ENCODE measurements at regions not wholly inside any gene's neighbourhood (a gene's known extent, or its start where the extent isn't known, plus 50 kb on each side); places are given as distances from the start of the nearest gene placed in this dataset.

DNA sequence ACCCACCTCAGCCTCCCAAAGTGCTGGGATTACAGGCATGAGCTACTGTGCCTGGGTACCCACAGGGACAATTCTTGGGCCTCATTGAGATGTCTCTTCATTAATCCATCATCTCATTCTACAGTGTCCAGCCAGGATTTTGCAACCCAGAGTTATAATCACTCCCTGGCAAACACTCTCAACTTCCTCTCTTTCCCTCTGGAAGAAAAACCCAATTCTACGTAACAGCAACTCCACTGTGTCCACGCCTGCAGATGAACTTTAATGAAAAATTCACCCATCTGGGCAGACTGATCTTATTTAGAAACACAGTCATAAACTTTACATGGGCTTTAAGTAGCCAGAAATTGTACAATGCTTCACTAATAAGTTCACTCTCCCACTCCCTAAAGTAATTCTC, 90.1 kb upstream of the ABCC4 start:
- H3K18ac ChIP-seq (ENCODE audit: extremely low read depth, low read length): no peak overlapping the region
- no peaks in the 10 kb centered on the region for H3K4me1 ChIP-seq (replicated peaks in 1 of 4; ENCODE audit: control insufficient read depth in 3 of 4, insufficient read depth in 4 of 4, low read length in 3 of 4)
- no peak overlapping the region for H3K23ac ChIP-seq (ENCODE audit: insufficient read length)
- no peak overlapping the region for H2AFZ ChIP-seq (ENCODE audit: low read length)
- H3K14ac ChIP-seq (ENCODE audit: insufficient read length): no peak overlapping the region
- H3K27me3 ChIP-seq (replicated peaks in 1 of 4; ENCODE audit: control insufficient read depth in 3 of 4, extremely low read depth in 1 of 4, insufficient read depth in 3 of 4, low read length in 3 of 4): no peaks in the 10 kb centered on the region
- H3K9ac ChIP-seq (replicated peaks in 1 of 4; ENCODE audit: extremely low read depth in 1 of 4, low read depth in 3 of 4, low read length in 3 of 4): no peak overlapping the region
- no peak overlapping the region for H4K91ac ChIP-seq (replicated peaks; ENCODE audit: insufficient read length, low read length)
- H3K56ac ChIP-seq (replicated peaks; ENCODE audit: insufficient read length, low read depth, low read length): no peak overlapping the region
- H2BK20ac ChIP-seq (ENCODE audit: low read length): no peak overlapping the region
- H2AK5ac ChIP-seq (ENCODE audit: low read depth, low read length): no peak overlapping the region
- H3K4ac ChIP-seq (replicated peaks; ENCODE audit: insufficient read length, low read depth, low read length): no peak overlapping the region
- no peaks in the 10 kb centered on the region; the same call in 1 of the 2 replicates for H3K23me2 ChIP-seq (ENCODE audit: low read depth, low read length)
- no peaks in the 10 kb centered on the region for H3K9me3 ChIP-seq (ENCODE audit: insufficient read depth in 2 of 2, low read depth in 1 of 2, low read length in 1 of 2)
- no peak overlapping the region for H2BK5ac ChIP-seq (ENCODE audit: low read depth, low read length)
- CTCF ChIA-PET (ENCODE audit: partially characterized antibody): interaction anchor here (0.7 to 1.9 kb wide), 2 partner anchors 13 to 278 kb away, joined by 3 to 6 read pairs; no protein-coding TSS in a partner anchor
- H3K4me2 ChIP-seq (ENCODE audit: insufficient read depth in 1 of 2, low read depth in 2 of 2, low read length in 2 of 2): no peak overlapping the region
- H3K79me2 ChIP-seq (ENCODE audit: control insufficient read depth in 1 of 2, insufficient read depth in 2 of 2, low read length in 2 of 2): no peaks in the 10 kb centered on the region
- no peak overlapping the region for H3K4me3 ChIP-seq (ENCODE audit: extremely low read depth in 1 of 4, insufficient read depth in 2 of 4, low read depth in 3 of 4, low read length in 4 of 4)
- FAIRE-seq (no peak), DNase-seq (ENCODE audit: low read depth in 1 of 2, low spot score in 2 of 2) (no peak)
- POLR2A ChIA-PET (ENCODE audit: partially characterized antibody): no interaction called here
- no peak overlapping the region for H2BK120ac ChIP-seq (replicated peaks; ENCODE audit: low read depth, low read length)
- no peaks in the 10 kb centered on the region for H3K36me3 ChIP-seq (ENCODE audit: control insufficient read depth in 2 of 4, insufficient read depth in 4 of 4, low read length in 3 of 4)
- no peak overlapping the region for H4K8ac ChIP-seq (ENCODE audit: extremely low read depth, insufficient read depth, low read length)
- no peaks in the 10 kb centered on the region for H3K79me1 ChIP-seq (ENCODE audit: low read depth, low read length)
- H2BK12ac ChIP-seq (ENCODE audit: low read depth, low read length): no peak overlapping the region
- H4K5ac ChIP-seq (ENCODE audit: insufficient read length, low read depth, low read length): no peak overlapping the region
- no peaks in the 10 kb centered on the region for H4K20me1 ChIP-seq (replicated peaks in 1 of 2; ENCODE audit: control insufficient read depth in 1 of 2, insufficient read depth in 2 of 2, low read length in 2 of 2)
- H3K27ac ChIP-seq (ENCODE audit: low read depth, low read length): no peak overlapping the region
- WGBS, 2 experiments (ENCODE audit: extremely low coverage in 1 of 2, insufficient coverage in 1 of 2, insufficient read length in 1 of 2, insufficient replicate concordance in 2 of 2, low coverage in 1 of 2, low lambda C conversion rate in 2 of 2, missing lambda C conversion rate in 1 of 2): 88% methylated on average over 2 of the region's 2 CpGs; no CpG with 5 or more reads in 1 of the 2 experiments
- no peak overlapping the region for H2BK15ac ChIP-seq (ENCODE audit: low read length)
- TF ChIP-seq NANOG (IDR thresholded peaks at IDR 0.05; ENCODE audit: insufficient read depth, low read depth, low read length, poor library complexity, severe bottlenecking) (no peak), ASH2L (IDR thresholded peaks at IDR 0.05; ENCODE audit: low read length) (no peak), TEAD4 (IDR thresholded peaks at IDR 0.05; ENCODE audit: low read depth, low read length) (no peak), CBX5 (IDR thresholded peaks at IDR 0.05; ENCODE audit: low read depth, low read length) (no peak), RBBP5 (IDR thresholded peaks at IDR 0.05; ENCODE audit: borderline replicate concordance, low read depth, low read length) (no peak), RAD21 (IDR thresholded peaks at IDR 0.05 in 1 of 2, conservative IDR thresholded peaks at IDR 0.05 in 1 of 2; ENCODE audit: low read depth in 2 of 2, low read length in 2 of 2) (no peak), KDM1A (IDR thresholded peaks at IDR 0.05; ENCODE audit: borderline replicate concordance, low read length) (no peak), POU5F1 (IDR thresholded peaks at IDR 0.05; ENCODE audit: low read depth, low read length) (no peak), POLR2AphosphoS5 (IDR thresholded peaks at IDR 0.05; ENCODE audit: low read depth, low read length) (no peak), SP2 (IDR thresholded peaks at IDR 0.05; ENCODE audit: low read length) (no peak), CHD2 (IDR thresholded peaks at IDR 0.05; ENCODE audit: low read length) (no peak)
- TF ChIP-seq, protein P1, sequence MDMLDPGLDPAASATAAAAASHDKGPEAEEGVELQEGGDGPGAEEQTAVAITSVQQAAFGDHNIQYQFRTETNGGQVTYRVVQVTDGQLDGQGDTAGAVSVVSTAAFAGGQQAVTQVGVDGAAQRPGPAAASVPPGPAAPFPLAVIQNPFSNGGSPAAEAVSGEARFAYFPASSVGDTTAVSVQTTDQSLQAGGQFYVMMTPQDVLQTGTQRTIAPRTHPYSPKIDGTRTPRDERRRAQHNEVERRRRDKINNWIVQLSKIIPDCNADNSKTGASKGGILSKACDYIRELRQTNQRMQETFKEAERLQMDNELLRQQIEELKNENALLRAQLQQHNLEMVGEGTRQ (IDR thresholded peaks at IDR 0.05; ENCODE audit: low read length): no peak
- TF ChIP-seq, protein P2, sequence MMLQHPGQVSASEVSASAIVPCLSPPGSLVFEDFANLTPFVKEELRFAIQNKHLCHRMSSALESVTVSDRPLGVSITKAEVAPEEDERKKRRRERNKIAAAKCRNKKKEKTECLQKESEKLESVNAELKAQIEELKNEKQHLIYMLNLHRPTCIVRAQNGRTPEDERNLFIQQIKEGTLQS (IDR thresholded peaks at IDR 0.05; ENCODE audit: insufficient read depth, low read depth, low read length): no peak

All from H1 (cell line).